GM23338 (cell line): ENCODE measurements at regions not wholly inside any gene's neighbourhood (a gene's known extent, or its start where the extent isn't known, plus 50 kb on each side); places are given as distances from the start of the nearest gene placed in this dataset.

Experiments used
- ATAC-seq: fragments of 200-7000 bp; cut with Tn5 transposase; 3 replicates; pipeline ENCODE4 v1.9.1; 2020
- DNase-seq: peaks from one replicate; pipeline ENCODE4 v3.0.0-alpha.2; 2015; ENCODE audit warnings: low spot score
- H2AFZ ChIP-seq: fragments of 200-600 bp; sonication (generic); 2 replicates; pipeline ENCODE4 v1.8.0; 2016; ENCODE audit warnings: antibody characterized with exemption, mild to moderate bottlenecking, moderate library complexity
- H3F3A ChIP-seq: fragments of 200-600 bp; sonication (generic); replicated peaks from 2 replicates; pipeline ENCODE4 v1.8.0; 2017; ENCODE audit warnings: antibody characterized with exemption, mixed run types, low read depth
- H3K27ac ChIP-seq: fragments of 200-600 bp; sonication (generic); 2 replicates; pipeline ENCODE4 v1.6.1; 2016; ENCODE audit warnings: low read depth
- H3K27me3 ChIP-seq: fragments of 200-600 bp; sonication (generic); 2 replicates; pipeline ENCODE4 v1.8.0; 2016; ENCODE audit warnings: mild to moderate bottlenecking, mixed run types, moderate library complexity; ENCODE audit not compliant: insufficient read depth
- H3K36me3 ChIP-seq: fragments of 200-600 bp; sonication (generic); 2 replicates; pipeline ENCODE4 v1.8.0; 2016; ENCODE audit warnings: mild to moderate bottlenecking; ENCODE audit not compliant: insufficient read depth
- H3K4me1 ChIP-seq: fragments of 200-600 bp; sonication (generic); 2 replicates; pipeline ENCODE4 v1.8.0; 2016; ENCODE audit warnings: mild to moderate bottlenecking, moderate library complexity; ENCODE audit not compliant: insufficient read depth
- H3K4me2 ChIP-seq: fragments of 200-600 bp; sonication (generic); 2 replicates; pipeline ENCODE4 v1.7.1; 2017; ENCODE audit warnings: mixed run types
- H3K4me3 ChIP-seq: fragments of 200-600 bp; sonication (generic); 2 replicates; pipeline ENCODE4 v1.6.1; 2016; ENCODE audit warnings: mixed run types
- H3K79me2 ChIP-seq: fragments of 200-600 bp; sonication (generic); replicated peaks from 2 replicates; pipeline ENCODE4 v1.8.0; 2017; ENCODE audit warnings: mild to moderate bottlenecking; ENCODE audit not compliant: insufficient read depth
- H3K9me2 ChIP-seq: fragments of 200-600 bp; sonication (generic); 2 replicates; pipeline ENCODE4 v1.8.0; 2017; ENCODE audit not compliant: insufficient read depth
- H4K20me1 ChIP-seq: fragments of 200-600 bp; sonication (generic); replicated peaks from 2 replicates; pipeline ENCODE4 v1.8.0; 2017; ENCODE audit warnings: mild to moderate bottlenecking; ENCODE audit not compliant: insufficient read depth
- H3K27ac Mint-ChIP-seq: 2 replicates; pipeline ENCODE4 v1.8.0; 2020; ENCODE audit warnings: inconsistent platforms, mild to moderate bottlenecking, moderate library complexity, mixed read lengths
- H3K27me3 Mint-ChIP-seq: 3 replicates; pipeline ENCODE4 v1.8.0; 2022; ENCODE audit warnings: low read depth, mild to moderate bottlenecking, moderate library complexity, mixed read lengths, inconsistent platforms; ENCODE audit not compliant: insufficient read depth, poor library complexity
- H3K36me3 Mint-ChIP-seq: 3 replicates; pipeline ENCODE4 v1.8.0; 2021; ENCODE audit warnings: low read depth, mild to moderate bottlenecking, inconsistent platforms, moderate library complexity, mixed read lengths
- H3K4me1 Mint-ChIP-seq: 3 replicates; pipeline ENCODE4 v1.8.0; 2020; ENCODE audit warnings: mild to moderate bottlenecking, inconsistent platforms, mixed read lengths
- H3K4me3 Mint-ChIP-seq: 3 replicates; pipeline ENCODE4 v1.8.0; 2021; ENCODE audit warnings: moderate library complexity, mild to moderate bottlenecking, inconsistent platforms, mixed read lengths
- H3K9me3 Mint-ChIP-seq: 3 replicates; pipeline ENCODE4 v1.8.0; 2020; ENCODE audit warnings: moderate library complexity, mild to moderate bottlenecking, inconsistent platforms, mixed read lengths
- CREB1 ChIP-seq: fragments of 250-450 bp; sonication (Bioruptor Pico); IDR thresholded peaks from 2 replicates; pipeline ENCODE4 v1.5.0; 2020; ENCODE audit warnings: low read depth, mild to moderate bottlenecking, moderate library complexity
- EZH2 ChIP-seq: fragments of 200-600 bp; sonication (generic); IDR thresholded peaks from one replicate; pipeline ENCODE4 v1.8.0; 2017; ENCODE audit warnings: antibody characterized with exemption, mild to moderate bottlenecking, low read depth; ENCODE audit not compliant: unreplicated experiment
- EZH2phosphoT487 ChIP-seq: fragments of 200-600 bp; sonication (generic); IDR thresholded peaks from one replicate; pipeline ENCODE4 v1.8.1; 2018; ENCODE audit warnings: antibody characterized with exemption; ENCODE audit not compliant: unreplicated experiment
- JUNB ChIP-seq: IDR thresholded peaks from one replicate; pipeline ENCODE4 v1.6.1; 2016; ENCODE audit warnings: antibody characterized with exemption; ENCODE audit not compliant: unreplicated experiment
- NANOG ChIP-seq: IDR thresholded peaks from 2 replicates; pipeline ENCODE4 v1.6.1; 2016; ENCODE audit warnings: antibody characterized with exemption, borderline replicate concordance
- POLR2AphosphoS5 ChIP-seq: IDR thresholded peaks from 2 replicates; pipeline ENCODE4 v1.6.1; 2016; ENCODE audit warnings: antibody characterized with exemption, low read depth
- STAT1 ChIP-seq: IDR thresholded peaks from one replicate; pipeline ENCODE4 v1.6.1; 2016; ENCODE audit warnings: antibody characterized with exemption; ENCODE audit not compliant: unreplicated experiment
- ZNF114 ChIP-seq: fragments of 250-450 bp; sonication (Bioruptor Pico); IDR thresholded peaks from 2 replicates; pipeline ENCODE4 v1.5.0; 2020; ENCODE audit warnings: mild to moderate bottlenecking, moderate library complexity
- ZNF331 ChIP-seq: fragments of 250-450 bp; sonication (Bioruptor Pico); IDR thresholded peaks from 2 replicates; pipeline ENCODE4 v1.5.0; 2020; ENCODE audit warnings: low read depth, mild to moderate bottlenecking, moderate library complexity
- TF ChIP-seq, protein P1 (sequence below): IDR thresholded peaks from one replicate; pipeline ENCODE4 v1.6.1; 2018; ENCODE audit warnings: antibody characterized with exemption; ENCODE audit not compliant: unreplicated experiment
- TF ChIP-seq, protein P2 (sequence below): IDR thresholded peaks from 2 replicates; pipeline ENCODE4 v1.6.1; 2016; ENCODE audit warnings: antibody characterized with exemption
- TF ChIP-seq, protein P3 (sequence below), 2 experiments: fragments of 200-600 bp in 1 of 2; sonication (generic) in 1 of 2; conservative IDR thresholded peaks; 2 replicates each; pipeline versions ENCODE4 v1.5.1 to v1.6.1; 2016 to 2017; ENCODE audit warnings: antibody characterized with exemption in 2 of 2, low read depth in 2 of 2, mild to moderate bottlenecking in 2 of 2, moderate library complexity in 1 of 2

DNA sequence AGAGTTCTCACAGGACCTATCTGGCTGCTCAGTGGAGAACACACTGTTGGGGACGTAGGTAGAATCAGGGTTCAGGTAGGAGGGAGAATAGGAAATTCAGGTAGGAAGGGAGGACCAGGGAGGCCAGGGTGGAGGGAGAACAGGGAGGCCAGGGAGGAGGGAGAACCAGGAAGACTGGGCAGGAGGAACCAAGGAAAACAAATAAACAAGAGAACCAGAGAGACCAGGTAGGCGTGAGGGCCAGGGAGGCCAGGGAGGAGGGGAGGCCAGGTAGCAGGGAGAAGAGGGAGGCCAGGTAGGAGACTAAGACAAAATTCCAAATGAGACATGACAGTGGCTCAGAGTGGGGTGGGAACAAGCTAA lies 337.6 kb downstream of the EIPR1 start:
- no peak for ATAC-seq
- H3K4me2 ChIP-seq: no peak overlapping the region
- H2AFZ ChIP-seq: no peak overlapping the region
- no peaks in the 10 kb centered on the region for H3K4me1 ChIP-seq
- Mint-ChIP-seq H3K36me3 (no peaks in the 10 kb centered on the region; the same call in 2 of the 3 replicates), H3K4me1 (no peaks in the 10 kb centered on the region; the same call in 1 of the 3 replicates), H3K9me3 (no peaks in the 10 kb centered on the region; the same call in 2 of the 3 replicates), H3K27me3 (peaks cover 4% of the 10 kb centered on the region), H3K27ac (no peak overlapping the region), H3K4me3 (no peak overlapping the region)
- H3K36me3 ChIP-seq: no peaks in the 10 kb centered on the region
- TF ChIP-seq, protein P1, sequence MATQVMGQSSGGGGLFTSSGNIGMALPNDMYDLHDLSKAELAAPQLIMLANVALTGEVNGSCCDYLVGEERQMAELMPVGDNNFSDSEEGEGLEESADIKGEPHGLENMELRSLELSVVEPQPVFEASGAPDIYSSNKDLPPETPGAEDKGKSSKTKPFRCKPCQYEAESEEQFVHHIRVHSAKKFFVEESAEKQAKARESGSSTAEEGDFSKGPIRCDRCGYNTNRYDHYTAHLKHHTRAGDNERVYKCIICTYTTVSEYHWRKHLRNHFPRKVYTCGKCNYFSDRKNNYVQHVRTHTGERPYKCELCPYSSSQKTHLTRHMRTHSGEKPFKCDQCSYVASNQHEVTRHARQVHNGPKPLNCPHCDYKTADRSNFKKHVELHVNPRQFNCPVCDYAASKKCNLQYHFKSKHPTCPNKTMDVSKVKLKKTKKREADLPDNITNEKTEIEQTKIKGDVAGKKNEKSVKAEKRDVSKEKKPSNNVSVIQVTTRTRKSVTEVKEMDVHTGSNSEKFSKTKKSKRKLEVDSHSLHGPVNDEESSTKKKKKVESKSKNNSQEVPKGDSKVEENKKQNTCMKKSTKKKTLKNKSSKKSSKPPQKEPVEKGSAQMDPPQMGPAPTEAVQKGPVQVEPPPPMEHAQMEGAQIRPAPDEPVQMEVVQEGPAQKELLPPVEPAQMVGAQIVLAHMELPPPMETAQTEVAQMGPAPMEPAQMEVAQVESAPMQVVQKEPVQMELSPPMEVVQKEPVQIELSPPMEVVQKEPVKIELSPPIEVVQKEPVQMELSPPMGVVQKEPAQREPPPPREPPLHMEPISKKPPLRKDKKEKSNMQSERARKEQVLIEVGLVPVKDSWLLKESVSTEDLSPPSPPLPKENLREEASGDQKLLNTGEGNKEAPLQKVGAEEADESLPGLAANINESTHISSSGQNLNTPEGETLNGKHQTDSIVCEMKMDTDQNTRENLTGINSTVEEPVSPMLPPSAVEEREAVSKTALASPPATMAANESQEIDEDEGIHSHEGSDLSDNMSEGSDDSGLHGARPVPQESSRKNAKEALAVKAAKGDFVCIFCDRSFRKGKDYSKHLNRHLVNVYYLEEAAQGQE: no peak
- no peak for TF ChIP-seq POLR2AphosphoS5
- TF ChIP-seq CREB1 (CRISPR knock-in tag): no peak
- TF ChIP-seq, protein P2, sequence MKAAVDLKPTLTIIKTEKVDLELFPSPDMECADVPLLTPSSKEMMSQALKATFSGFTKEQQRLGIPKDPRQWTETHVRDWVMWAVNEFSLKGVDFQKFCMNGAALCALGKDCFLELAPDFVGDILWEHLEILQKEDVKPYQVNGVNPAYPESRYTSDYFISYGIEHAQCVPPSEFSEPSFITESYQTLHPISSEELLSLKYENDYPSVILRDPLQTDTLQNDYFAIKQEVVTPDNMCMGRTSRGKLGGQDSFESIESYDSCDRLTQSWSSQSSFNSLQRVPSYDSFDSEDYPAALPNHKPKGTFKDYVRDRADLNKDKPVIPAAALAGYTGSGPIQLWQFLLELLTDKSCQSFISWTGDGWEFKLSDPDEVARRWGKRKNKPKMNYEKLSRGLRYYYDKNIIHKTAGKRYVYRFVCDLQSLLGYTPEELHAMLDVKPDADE: no peak
- TF ChIP-seq ZNF114 (CRISPR knock-in tag): no peak
- TF ChIP-seq STAT1: no peak
- TF ChIP-seq NANOG: no peak
- no peak for TF ChIP-seq EZH2phosphoT487
- TF ChIP-seq JUNB: no peak
- no peaks in the 10 kb centered on the region for H3K79me2 ChIP-seq
- no peaks in the 10 kb centered on the region for H3K27me3 ChIP-seq
- no peaks in the 10 kb centered on the region for H3F3A ChIP-seq
- no peaks in the 10 kb centered on the region for H4K20me1 ChIP-seq
- DNase-seq: no peak
- no peak overlapping the region for H3K4me3 ChIP-seq
- H3K27ac ChIP-seq: no peak overlapping the region
- H3K9me2 ChIP-seq: no peaks in the 10 kb centered on the region

DNA sequence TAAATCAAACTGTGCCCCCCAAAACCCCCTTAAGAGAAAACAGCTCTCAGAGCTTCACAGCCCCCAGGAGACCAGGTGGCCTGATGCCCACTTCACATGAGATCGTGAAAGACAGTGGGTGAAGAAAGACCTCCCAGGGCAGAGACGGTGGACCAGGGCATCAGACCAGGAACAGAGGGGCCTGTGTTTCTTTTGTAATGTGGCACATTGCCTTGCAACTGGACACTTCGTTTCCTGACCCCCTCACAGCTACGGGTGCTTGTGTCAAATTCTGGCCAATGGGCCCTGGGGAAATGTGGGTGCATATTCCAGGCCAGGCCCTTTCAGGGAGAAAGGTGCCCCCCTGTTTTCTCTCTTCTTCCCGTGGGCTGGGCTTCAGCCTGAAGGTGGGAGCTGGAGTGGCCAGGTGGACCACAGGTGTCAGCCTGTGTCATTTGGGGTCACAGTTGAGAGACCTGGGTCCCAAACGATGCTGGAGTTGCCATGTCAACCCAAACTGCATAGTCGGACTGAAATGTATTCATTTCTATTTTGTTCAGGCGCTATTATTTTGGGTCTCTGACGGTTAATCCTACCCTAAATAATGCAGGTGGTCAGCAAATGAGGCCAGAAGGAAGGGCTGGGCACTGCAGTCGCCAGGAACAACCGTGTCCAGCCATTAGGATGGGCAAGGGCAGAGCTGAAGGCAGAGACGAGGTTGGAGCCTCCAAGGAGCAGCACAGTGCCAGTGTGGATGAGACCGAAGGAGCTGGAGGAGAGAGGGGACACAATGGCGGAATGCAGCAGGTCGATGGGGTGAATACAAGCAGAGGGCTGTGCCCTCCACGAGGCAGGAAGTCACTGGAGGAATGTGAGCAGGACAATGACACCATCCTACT lies 338.2 kb downstream of the EIPR1 start:
- DNase-seq (no peak), ATAC-seq (no peak)
- Histone ChIP-seq H2AFZ (no peak overlapping the region), H3K4me1 (no peaks in the 10 kb centered on the region), H3K9me2 (no peaks in the 10 kb centered on the region), H3K36me3 (no peaks in the 10 kb centered on the region), H3F3A (no peaks in the 10 kb centered on the region), H3K4me2 (no peak overlapping the region), H3K27me3 (no peaks in the 10 kb centered on the region), H4K20me1 (no peaks in the 10 kb centered on the region), H3K27ac (no peak overlapping the region), H3K4me3 (no peak overlapping the region), H3K79me2 (no peaks in the 10 kb centered on the region)
- no peaks in the 10 kb centered on the region; the same call in 2 of the 3 replicates for H3K9me3 Mint-ChIP-seq
- H3K36me3 Mint-ChIP-seq: no peaks in the 10 kb centered on the region; the same call in 2 of the 3 replicates
- no peak overlapping the region for H3K4me3 Mint-ChIP-seq
- no peaks in the 10 kb centered on the region; the same call in 1 of the 3 replicates for H3K4me1 Mint-ChIP-seq
- H3K27me3 Mint-ChIP-seq: peaks cover 4% of the 10 kb centered on the region
- H3K27ac Mint-ChIP-seq: no peak overlapping the region
- TF ChIP-seq JUNB (no peak), NANOG (no peak), POLR2AphosphoS5 (no peak), ZNF331 (no peak), CREB1 (CRISPR knock-in tag) (no peak), EZH2 (no peak), EZH2phosphoT487 (no peak)
- TF ChIP-seq, protein P1: no peak
- TF ChIP-seq, protein P3, sequence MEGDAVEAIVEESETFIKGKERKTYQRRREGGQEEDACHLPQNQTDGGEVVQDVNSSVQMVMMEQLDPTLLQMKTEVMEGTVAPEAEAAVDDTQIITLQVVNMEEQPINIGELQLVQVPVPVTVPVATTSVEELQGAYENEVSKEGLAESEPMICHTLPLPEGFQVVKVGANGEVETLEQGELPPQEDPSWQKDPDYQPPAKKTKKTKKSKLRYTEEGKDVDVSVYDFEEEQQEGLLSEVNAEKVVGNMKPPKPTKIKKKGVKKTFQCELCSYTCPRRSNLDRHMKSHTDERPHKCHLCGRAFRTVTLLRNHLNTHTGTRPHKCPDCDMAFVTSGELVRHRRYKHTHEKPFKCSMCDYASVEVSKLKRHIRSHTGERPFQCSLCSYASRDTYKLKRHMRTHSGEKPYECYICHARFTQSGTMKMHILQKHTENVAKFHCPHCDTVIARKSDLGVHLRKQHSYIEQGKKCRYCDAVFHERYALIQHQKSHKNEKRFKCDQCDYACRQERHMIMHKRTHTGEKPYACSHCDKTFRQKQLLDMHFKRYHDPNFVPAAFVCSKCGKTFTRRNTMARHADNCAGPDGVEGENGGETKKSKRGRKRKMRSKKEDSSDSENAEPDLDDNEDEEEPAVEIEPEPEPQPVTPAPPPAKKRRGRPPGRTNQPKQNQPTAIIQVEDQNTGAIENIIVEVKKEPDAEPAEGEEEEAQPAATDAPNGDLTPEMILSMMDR (conservative IDR thresholded peaks at IDR 0.05; ENCODE audit: low read depth in 2 of 2): no peak
